ENCODE measurements at regions not wholly inside any gene's neighbourhood (a gene's known extent, or its start where the extent isn't known, plus 50 kb on each side); places are given as distances from the start of the nearest gene placed in this dataset.

GRCh38 chr3:161793194-161793930 lies 296.8 kb downstream of the OTOL1 start:
- H2AFZ ChIP-seq (ENCODE audit: low read length): no peak overlapping the region
- H3K4me1 ChIP-seq (ENCODE audit: insufficient read depth, low read length): no peaks in the 10 kb centered on the region
- H3K9me3 ChIP-seq (ENCODE audit: low read depth, low read length): peaks cover 3% of the 10 kb centered on the region

GRCh38 chr3:161794551-161794950 lies 297.9 kb downstream of the OTOL1 start:
- no peak for TF ChIP-seq CTCF (IDR thresholded peaks at IDR 0.05; ENCODE audit: extremely low read depth, low read depth, low read length)
- DNase-seq (ENCODE audit: insufficient read length, low spot score, missing footprints): no peak
- H3K4me3 ChIP-seq (ENCODE audit: insufficient read depth, low read length): no peak overlapping the region
- peaks cover 3% of the 10 kb centered on the region for H3K9me3 ChIP-seq (ENCODE audit: low read depth, low read length)
- no peaks in the 10 kb centered on the region for H3K36me3 ChIP-seq (ENCODE audit: insufficient read depth, low read length)
- H3K27ac ChIP-seq (ENCODE audit: low read depth, low read length): no peak overlapping the region
- H3K79me2 ChIP-seq (ENCODE audit: insufficient read depth, low read length): no peaks in the 10 kb centered on the region
- no peaks in the 10 kb centered on the region for H3K27me3 ChIP-seq (ENCODE audit: insufficient read depth, low read length)
- H3K4me2 ChIP-seq (ENCODE audit: insufficient read depth, low read length): no peak overlapping the region
- H3K4me1 ChIP-seq (ENCODE audit: insufficient read depth, low read length): no peaks in the 10 kb centered on the region
- H4K20me1 ChIP-seq (ENCODE audit: insufficient read depth, low read length): no peaks in the 10 kb centered on the region
- no peak overlapping the region for H2AFZ ChIP-seq (ENCODE audit: low read length)

More at GRCh38 chr3:161793194-161793930, 296.8 kb downstream of the OTOL1 start:
- no peak for DNase-seq (ENCODE audit: insufficient read length, low spot score, missing footprints)
- TF ChIP-seq CTCF (IDR thresholded peaks at IDR 0.05; ENCODE audit: extremely low read depth, low read depth, low read length): no peak
- Histone ChIP-seq H3K36me3 (ENCODE audit: insufficient read depth, low read length) (no peaks in the 10 kb centered on the region), H4K20me1 (ENCODE audit: insufficient read depth, low read length) (no peaks in the 10 kb centered on the region), H3K79me2 (ENCODE audit: insufficient read depth, low read length) (no peaks in the 10 kb centered on the region), H3K4me2 (ENCODE audit: insufficient read depth, low read length) (no peak overlapping the region), H3K27ac (ENCODE audit: low read depth, low read length) (no peak overlapping the region), H3K27me3 (ENCODE audit: insufficient read depth, low read length) (no peaks in the 10 kb centered on the region), H3K4me3 (ENCODE audit: insufficient read depth, low read length) (no peak overlapping the region)

GRCh38 chr3:161796312-161796711 lies 299.7 kb downstream of the OTOL1 start:
- Histone ChIP-seq H3K4me2 (ENCODE audit: insufficient read depth, low read length) (no peak overlapping the region), H3K27ac (ENCODE audit: low read depth, low read length) (no peak overlapping the region), H3K79me2 (ENCODE audit: insufficient read depth, low read length) (no peaks in the 10 kb centered on the region), H2AFZ (ENCODE audit: low read length) (no peak overlapping the region), H3K4me1 (ENCODE audit: insufficient read depth, low read length) (no peaks in the 10 kb centered on the region), H4K20me1 (ENCODE audit: insufficient read depth, low read length) (no peaks in the 10 kb centered on the region), H3K27me3 (ENCODE audit: insufficient read depth, low read length) (no peaks in the 10 kb centered on the region), H3K4me3 (ENCODE audit: insufficient read depth, low read length) (no peak overlapping the region), H3K36me3 (ENCODE audit: insufficient read depth, low read length) (no peaks in the 10 kb centered on the region), H3K9me3 (ENCODE audit: low read depth, low read length) (peaks cover 3% of the 10 kb centered on the region)
- DNase-seq (ENCODE audit: insufficient read length, low spot score, missing footprints): no peak
- no peak for TF ChIP-seq CTCF (IDR thresholded peaks at IDR 0.05; ENCODE audit: extremely low read depth, low read depth, low read length)

- Histone ChIP-seq H4K20me1 (ENCODE audit: insufficient read depth, low read length) (no peaks in the 10 kb centered on the region), H3K27me3 (ENCODE audit: insufficient read depth, low read length) (no peaks in the 10 kb centered on the region), H2AFZ (ENCODE audit: low read length) (no peak overlapping the region), H3K4me3 (ENCODE audit: insufficient read depth, low read length) (no peak overlapping the region), H3K9me3 (ENCODE audit: low read depth, low read length) (peaks cover 3% of the 10 kb centered on the region), H3K4me2 (ENCODE audit: insufficient read depth, low read length) (no peak overlapping the region), H3K79me2 (ENCODE audit: insufficient read depth, low read length) (no peaks in the 10 kb centered on the region), H3K4me1 (ENCODE audit: insufficient read depth, low read length) (no peaks in the 10 kb centered on the region), H3K36me3 (ENCODE audit: insufficient read depth, low read length) (no peaks in the 10 kb centered on the region), H3K27ac (ENCODE audit: low read depth, low read length) (no peak overlapping the region)
- no peak for DNase-seq (ENCODE audit: insufficient read length, low spot score, missing footprints)
- no peak for TF ChIP-seq CTCF (IDR thresholded peaks at IDR 0.05; ENCODE audit: extremely low read depth, low read depth, low read length)
Measured at GRCh38 chr3:161796780-161797179, 300.2 kb downstream of the OTOL1 start.

Measured in osteoblast (primary cell).